ENCODE measurements at regions not wholly inside any gene's neighbourhood (a gene's known extent, or its start where the extent isn't known, plus 50 kb on each side); places are given as distances from the start of the nearest gene placed in this dataset.

DNA sequence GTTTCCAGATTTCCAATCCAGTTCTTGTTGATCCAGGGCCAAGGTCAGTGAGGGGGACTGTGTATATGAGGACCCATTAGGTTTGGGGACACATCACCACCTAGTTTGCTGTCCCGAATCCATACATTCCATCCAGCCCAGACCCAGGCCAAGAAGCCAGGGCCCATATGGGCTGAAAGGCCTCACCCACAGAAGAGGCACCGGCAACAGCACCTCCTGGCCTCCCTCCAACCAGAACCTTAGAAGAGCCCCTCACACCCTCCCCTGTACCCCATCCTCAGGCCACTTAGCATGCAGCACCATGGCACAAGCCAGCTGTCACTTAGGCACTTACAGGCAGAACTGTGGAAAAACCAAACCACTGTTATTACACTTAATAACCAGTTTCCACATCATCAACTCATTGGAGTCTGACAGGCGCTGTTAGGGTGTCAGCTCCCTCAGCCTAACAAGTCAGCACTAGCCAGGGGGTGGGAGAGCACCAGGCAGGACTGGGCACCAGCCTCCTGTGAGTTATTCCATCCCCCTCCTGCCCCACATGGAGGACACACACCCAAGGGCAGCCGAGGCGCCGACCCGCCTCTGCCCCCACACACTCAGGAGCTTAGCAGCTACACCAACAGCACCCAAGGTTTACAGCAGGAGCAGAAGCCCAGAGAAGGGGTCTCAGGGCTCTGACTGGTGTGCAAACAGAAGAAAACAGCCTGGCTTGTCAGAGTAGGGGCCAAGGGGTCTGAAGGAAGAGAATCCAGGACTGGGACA is 132.0 kb downstream of the BUD13 start:
- Mint-ChIP-seq H3K27me3 (peaks cover 1% of the 10 kb centered on the region), H3K27ac (peak overlapping the region in 1 of 3 donors; percentile 29), H3K4me1 (no peaks in the 10 kb centered on the region), H3K4me3 (no peak overlapping the region), H3K9me3 (peaks cover 0 to 3% (median 0%) of the 10 kb centered on the region in 3 donors), H3K36me3 (no peaks in the 10 kb centered on the region)

DNA sequence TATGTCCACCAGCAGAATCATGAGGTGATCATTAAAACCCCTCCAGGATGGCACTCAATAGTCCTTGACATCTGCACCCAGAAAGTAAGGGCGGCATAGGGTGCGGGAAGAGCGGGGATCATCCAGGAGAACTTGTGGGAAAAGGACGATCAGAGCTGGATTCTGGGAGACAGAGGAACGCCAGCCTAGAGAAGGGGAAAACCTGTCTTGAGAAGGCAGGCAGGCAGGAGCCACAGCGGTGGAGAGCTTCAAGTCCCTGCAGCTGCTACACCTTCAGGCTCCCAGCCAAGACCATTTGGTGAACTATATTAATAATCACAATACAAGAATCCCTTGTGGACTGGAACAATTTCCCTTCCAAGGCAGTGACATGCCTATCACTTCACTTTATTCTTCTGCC is 134.3 kb downstream of the BUD13 start:
- peaks cover 0 to 2% (median 0%) of the 10 kb centered on the region in 3 donors for H3K4me1 Mint-ChIP-seq
- H3K36me3 Mint-ChIP-seq: no peaks in the 10 kb centered on the region
- no peak overlapping the region for H3K4me3 Mint-ChIP-seq

DNA sequence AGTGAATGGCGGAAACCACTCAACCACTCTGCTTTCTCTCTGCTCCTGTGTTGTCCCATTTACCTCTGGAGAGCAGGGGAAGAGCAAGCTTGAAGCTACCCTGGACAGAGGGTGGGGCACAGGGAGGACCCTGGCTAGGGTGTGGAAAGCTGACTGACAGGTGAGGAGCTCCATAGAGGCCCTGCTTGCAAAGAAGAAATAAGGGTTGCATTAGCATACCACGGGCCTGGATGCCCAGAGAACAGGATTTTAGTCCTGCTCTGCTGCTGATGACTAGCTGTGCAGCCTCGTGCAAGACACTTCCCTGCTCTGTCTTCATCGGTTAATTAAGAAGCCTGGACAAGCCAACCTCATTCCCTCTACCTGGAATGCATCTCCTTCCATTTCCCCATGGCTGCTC is 135.0 kb downstream of the BUD13 start:
- no peak overlapping the region for H3K4me3 Mint-ChIP-seq
- H3K4me1 Mint-ChIP-seq: peaks cover 0 to 2% (median 0%) of the 10 kb centered on the region in 3 donors
- H3K27ac Mint-ChIP-seq: no peak overlapping the region
- no peaks in the 10 kb centered on the region for H3K9me3 Mint-ChIP-seq
- peaks cover 5% of the 10 kb centered on the region for H3K27me3 Mint-ChIP-seq
- H3K36me3 Mint-ChIP-seq: no peaks in the 10 kb centered on the region

More for the DNA sequence above, 134.3 kb downstream of the BUD13 start:
- Mint-ChIP-seq H3K27me3 (peaks cover 5% of the 10 kb centered on the region), H3K27ac (no peak overlapping the region), H3K9me3 (no peaks in the 10 kb centered on the region)

DNA sequence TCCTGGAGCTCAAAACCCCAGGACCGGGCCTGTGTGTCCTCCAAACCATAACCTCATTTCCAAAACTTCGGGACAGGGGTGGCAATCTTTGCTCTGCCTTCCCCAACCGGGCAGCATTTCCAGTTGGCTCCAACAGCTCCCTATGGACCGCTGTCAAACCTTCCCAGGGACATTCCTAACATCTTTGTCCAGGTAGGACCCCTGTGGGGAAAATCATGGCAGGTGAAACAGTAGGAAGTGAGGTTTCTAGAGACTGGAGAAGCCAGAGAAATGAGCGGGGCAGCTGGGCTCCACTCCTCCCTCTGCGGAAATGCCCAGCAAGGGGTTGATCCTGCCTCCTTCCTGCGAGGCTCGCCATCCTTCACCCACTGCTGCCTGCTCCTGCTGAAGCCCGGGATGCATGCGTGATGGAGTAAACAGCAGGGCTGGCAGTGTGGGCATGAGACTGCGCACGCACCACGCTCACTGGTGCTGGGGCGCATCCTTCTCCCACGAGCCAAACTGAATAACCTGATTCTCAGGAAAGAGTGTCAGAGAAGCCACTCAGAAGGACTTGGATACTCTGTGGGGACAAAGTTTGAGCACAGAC is 136.4 kb downstream of the BUD13 start:
- peaks cover 6% of the 10 kb centered on the region for H3K27me3 Mint-ChIP-seq
- H3K27ac Mint-ChIP-seq: no peak overlapping the region
- H3K4me1 Mint-ChIP-seq: peaks cover 0 to 2% (median 0%) of the 10 kb centered on the region in 3 donors
- H3K36me3 Mint-ChIP-seq: no peaks in the 10 kb centered on the region
- no peaks in the 10 kb centered on the region for H3K9me3 Mint-ChIP-seq
- no peak overlapping the region for H3K4me3 Mint-ChIP-seq

DNA sequence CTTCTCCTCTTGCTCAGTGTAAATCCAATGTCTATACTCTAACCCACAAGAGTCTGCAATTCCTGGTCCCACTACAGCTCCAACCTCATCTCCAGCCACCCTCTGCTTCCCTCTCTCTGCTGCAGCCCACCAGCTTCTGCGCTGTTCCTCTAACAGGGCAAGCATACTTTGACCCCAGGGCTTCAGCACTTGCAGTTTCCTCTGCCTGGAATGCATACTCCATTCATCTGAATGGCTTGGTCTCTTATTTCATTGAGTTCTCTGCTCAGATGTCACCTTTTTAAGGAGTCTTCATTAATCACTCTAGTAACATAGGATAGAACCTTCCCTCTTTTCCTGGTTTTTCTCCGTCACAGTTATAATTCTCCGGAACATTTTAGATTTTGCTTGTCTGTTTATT is 141.6 kb downstream of the BUD13 start:
- no peak overlapping the region for H3K4me3 Mint-ChIP-seq
- no peak overlapping the region for H3K27ac Mint-ChIP-seq
- peaks cover 0 to 2% (median 0%) of the 10 kb centered on the region in 3 donors for H3K4me1 Mint-ChIP-seq
- no peaks in the 10 kb centered on the region for H3K36me3 Mint-ChIP-seq
- H3K27me3 Mint-ChIP-seq: peaks cover 8% of the 10 kb centered on the region
- H3K9me3 Mint-ChIP-seq: peaks cover 0 to 11% (median 2%) of the 10 kb centered on the region in 3 donors

DNA sequence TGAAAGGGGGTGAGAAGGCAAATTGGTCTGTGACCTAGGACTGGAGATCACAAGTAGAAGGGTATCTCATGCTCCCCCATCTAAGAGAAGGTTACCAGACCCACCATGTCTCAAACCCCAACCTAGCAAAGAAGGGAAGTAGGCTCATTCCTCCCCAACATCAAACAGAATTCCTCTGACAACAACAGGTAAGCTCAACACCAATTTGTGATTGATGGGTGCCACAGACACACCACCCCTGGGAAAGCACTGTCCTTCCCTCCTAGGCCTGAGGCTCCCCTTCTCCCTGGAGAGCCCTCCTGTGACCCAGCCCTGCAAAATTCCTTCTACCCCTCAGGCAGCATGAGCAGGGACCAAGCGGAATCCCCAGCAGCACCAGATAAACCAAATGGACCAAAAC is 154.3 kb downstream of the BUD13 start:
- H3K27me3 Mint-ChIP-seq: peaks cover 13% of the 10 kb centered on the region
- H3K9me3 Mint-ChIP-seq: peaks cover 0 to 2% (median 2%) of the 10 kb centered on the region in 3 donors
- H3K27ac Mint-ChIP-seq: no peak overlapping the region
- no peak overlapping the region for H3K4me3 Mint-ChIP-seq
- peaks cover 0 to 2% (median 0%) of the 10 kb centered on the region in 3 donors for H3K4me1 Mint-ChIP-seq
- no peaks in the 10 kb centered on the region for H3K36me3 Mint-ChIP-seq

DNA sequence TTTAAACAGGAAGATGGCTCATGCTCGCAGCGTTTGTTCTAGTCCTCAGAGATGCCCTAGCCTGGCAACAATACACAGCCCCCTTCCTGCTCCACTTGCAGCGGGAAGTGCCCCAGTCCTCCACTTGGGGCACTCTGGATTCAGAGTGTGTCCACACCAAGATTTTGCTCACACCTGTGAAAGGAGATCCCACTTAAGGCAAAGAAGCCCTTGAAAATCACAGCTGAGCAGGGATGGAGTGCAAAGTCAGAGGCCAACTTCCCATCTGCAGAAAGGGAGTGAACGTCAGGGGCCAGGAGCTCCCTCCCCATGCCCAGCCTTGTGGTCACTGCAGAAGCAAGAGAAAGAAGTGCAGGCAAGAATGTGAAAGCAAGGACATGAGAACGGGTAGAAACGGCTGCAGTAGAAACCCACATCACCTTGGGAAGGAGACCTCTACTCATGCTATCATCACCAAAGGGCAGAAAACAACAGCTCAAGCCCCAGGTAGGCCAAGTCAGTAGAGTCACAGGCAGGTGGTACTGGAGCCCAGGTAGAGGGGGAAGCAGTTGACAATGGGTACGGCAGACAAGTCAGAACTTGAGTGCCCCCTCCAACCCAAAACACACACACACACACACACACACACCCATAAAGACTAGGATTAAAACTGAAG is 157.4 kb downstream of the BUD13 start:
- Mint-ChIP-seq H3K4me1 (peaks cover 0 to 2% (median 0%) of the 10 kb centered on the region in 3 donors), H3K36me3 (no peaks in the 10 kb centered on the region), H3K4me3 (peak overlapping the region in 1 of 4 donors; percentile 53), H3K27me3 (peaks cover 11% of the 10 kb centered on the region), H3K27ac (no peak overlapping the region), H3K9me3 (peaks cover 0 to 8% (median 5%) of the 10 kb centered on the region in 3 donors)

DNA sequence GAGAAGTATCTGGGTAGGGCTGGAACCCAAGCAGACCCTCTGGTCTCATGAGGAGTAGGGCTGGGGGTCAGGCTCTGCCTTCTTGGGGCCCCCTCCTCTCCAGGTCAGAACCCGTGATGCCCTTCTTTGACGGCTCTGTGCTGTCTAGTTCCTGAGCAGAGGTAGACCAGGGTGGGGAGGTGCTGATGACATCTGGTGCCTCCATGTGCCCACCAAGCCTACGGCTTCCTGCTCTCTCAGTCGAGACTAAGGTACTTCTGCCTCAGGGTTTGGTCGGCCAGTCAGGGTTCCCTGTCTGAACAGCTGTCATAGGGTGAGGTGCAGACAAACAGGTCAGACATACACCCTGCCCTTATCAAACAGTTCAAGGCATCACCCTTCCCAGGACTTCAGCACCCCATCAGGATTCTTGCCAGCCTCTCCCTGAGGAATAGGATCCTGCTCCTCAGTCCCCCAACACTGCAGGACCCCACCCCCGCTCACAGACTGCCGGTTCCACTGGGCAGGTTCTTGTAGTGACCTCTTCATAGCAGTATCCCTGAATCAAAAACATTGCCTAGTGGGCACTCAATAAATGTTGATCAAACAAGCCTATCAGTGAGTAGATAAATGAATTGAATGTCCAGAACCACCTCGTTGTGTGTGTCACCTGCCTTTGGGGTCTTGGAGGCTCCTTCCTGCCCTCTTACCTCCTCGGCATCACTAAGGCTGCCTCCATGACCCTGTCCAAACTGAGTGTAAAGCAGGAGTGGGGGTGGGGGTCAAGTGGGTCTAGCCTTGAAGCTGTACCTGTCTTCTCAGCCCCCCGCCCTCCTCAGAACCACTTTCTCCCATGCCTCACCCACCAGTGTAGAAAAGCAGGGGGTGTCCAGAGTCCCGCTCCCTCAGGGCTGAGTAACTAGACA is 158.2 kb downstream of the BUD13 start:
- Mint-ChIP-seq H3K36me3 (no peaks in the 10 kb centered on the region), H3K4me1 (peaks cover 0 to 2% (median 0%) of the 10 kb centered on the region in 3 donors), H3K27me3 (peaks cover 11% of the 10 kb centered on the region), H3K4me3 (peak overlapping the region in 1 of 4 donors; percentile 9), H3K9me3 (peaks cover 0 to 8% (median 5%) of the 10 kb centered on the region in 3 donors), H3K27ac (no peak overlapping the region)

DNA sequence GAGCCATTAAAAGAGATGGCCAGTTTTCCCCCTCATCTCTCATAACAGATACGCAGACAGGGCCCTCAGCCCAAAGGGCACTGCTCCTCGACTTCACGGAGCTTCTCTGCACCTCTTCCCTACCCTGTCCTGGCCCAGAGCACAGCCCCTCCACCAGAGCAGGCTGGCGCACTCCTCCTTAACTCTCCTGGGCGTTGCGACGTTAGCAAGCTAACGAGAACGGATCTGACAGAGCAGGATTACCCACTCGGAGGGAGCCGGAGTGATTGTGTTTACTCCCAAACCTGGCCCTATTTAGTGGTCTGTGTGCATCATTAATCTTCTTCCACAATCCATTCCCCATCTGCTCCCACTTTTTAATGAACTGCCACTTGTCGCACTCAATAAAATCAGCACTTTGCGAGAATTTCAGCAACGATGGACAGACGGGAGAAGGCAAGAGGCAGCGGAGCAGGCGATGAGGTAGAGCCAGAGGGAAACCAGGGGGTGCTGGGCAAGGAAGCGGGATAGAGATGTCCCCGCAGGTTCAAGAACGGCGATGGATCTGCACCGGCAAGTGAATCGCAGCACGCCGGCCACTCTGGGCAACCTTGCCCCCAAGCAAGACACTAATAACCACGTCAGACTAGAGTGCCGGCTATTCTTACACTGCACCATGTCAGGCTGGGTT is 159.4 kb downstream of the BUD13 start:
- peak overlapping the region in 1 of 3 donors; percentile 56 for H3K27ac Mint-ChIP-seq
- H3K36me3 Mint-ChIP-seq: no peaks in the 10 kb centered on the region
- peaks cover 0 to 2% (median 0%) of the 10 kb centered on the region in 3 donors for H3K4me1 Mint-ChIP-seq
- peak overlapping the region in 1 of 4 donors; percentile 53 for H3K4me3 Mint-ChIP-seq
- H3K9me3 Mint-ChIP-seq: peaks cover 0 to 8% (median 3%) of the 10 kb centered on the region in 3 donors
- H3K27me3 Mint-ChIP-seq: peaks cover 13% of the 10 kb centered on the region

DNA sequence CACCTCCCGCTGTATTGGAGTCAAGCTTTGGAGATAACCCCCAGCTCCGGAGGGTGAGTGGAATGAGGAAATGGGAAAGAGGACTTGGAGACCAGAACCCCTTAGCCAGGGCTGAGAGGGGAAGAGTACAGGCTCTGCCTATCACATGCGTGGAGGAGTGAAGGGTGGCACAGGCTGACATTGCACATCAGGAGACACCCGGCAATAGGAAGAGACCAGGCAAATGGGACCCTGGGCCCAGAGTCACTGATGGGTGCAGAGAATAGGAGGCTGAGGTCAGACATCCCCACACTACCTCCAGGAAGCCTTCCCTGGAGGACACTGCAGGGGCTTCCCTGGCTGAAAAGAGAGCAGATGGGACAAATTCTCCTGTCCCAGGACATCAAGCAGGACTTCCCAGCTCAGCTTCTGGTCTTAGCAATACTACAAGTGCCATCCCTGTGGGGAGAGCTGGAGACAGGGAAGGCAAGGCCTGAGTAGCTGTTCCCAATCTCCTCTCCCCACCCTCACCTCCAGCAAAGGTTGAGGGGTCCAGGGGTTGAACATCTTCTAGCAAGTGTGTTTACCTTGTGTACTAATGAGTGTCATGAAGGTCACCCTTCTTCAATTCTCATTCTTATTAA is 160.7 kb downstream of the BUD13 start:
- Mint-ChIP-seq H3K9me3 (peaks cover 0 to 8% (median 3%) of the 10 kb centered on the region in 3 donors), H3K4me1 (peaks cover 0 to 2% (median 0%) of the 10 kb centered on the region in 3 donors), H3K36me3 (no peaks in the 10 kb centered on the region), H3K4me3 (no peak overlapping the region), H3K27ac (no peak overlapping the region), H3K27me3 (peaks cover 21% of the 10 kb centered on the region)

DNA sequence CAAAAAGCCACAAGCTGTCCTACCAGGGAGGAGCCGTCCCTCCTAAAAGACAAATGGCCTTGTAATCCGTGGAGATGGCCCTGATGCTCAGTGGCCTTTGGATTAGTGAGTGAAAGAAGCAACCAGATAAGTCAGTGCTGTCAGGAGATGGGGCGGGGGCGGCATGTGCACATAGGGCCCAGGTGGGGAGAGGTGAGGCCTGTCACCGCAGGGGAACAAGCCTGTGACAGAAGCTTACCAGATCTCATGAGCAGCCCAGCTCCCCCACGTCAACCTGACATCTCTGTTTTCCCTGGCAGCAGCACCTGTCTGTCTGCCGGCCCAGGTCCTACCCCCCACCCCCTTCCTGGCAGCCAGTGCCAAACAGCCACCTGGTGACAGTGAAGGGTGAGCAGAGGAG is 162.6 kb downstream of the BUD13 start:
- H3K9me3 Mint-ChIP-seq: peaks cover 0 to 12% (median 3%) of the 10 kb centered on the region in 3 donors
- no peak overlapping the region for H3K4me3 Mint-ChIP-seq
- no peak overlapping the region for H3K27ac Mint-ChIP-seq
- H3K36me3 Mint-ChIP-seq: no peaks in the 10 kb centered on the region
- H3K4me1 Mint-ChIP-seq: no peaks in the 10 kb centered on the region
- peaks cover 21% of the 10 kb centered on the region for H3K27me3 Mint-ChIP-seq

DNA sequence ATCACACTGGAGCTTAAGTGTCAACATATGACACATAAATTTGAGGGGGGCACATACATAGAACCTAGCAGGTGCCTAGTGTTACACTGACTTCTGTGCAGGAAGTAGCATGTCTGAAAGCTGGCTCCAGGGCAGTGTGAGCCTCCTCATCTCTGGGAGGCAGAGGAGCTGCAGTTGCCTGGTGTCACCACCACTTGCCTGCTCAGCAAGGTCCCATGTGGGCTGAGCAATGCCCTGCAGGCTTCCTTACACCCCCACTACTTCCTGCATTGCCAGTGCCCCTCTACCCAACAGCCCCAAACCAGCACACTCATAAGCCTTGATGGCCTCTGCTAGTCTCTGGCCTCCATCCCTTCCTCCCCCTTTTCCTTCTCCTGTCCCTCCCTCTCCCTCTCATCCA is 165.8 kb downstream of the BUD13 start:
- Mint-ChIP-seq H3K36me3 (no peaks in the 10 kb centered on the region), H3K4me3 (no peak overlapping the region), H3K9me3 (peaks cover 0 to 12% (median 3%) of the 10 kb centered on the region in 3 donors), H3K27ac (no peak overlapping the region), H3K4me1 (peaks cover 0 to 1% (median 0%) of the 10 kb centered on the region in 3 donors), H3K27me3 (peaks cover 20% of the 10 kb centered on the region)

DNA sequence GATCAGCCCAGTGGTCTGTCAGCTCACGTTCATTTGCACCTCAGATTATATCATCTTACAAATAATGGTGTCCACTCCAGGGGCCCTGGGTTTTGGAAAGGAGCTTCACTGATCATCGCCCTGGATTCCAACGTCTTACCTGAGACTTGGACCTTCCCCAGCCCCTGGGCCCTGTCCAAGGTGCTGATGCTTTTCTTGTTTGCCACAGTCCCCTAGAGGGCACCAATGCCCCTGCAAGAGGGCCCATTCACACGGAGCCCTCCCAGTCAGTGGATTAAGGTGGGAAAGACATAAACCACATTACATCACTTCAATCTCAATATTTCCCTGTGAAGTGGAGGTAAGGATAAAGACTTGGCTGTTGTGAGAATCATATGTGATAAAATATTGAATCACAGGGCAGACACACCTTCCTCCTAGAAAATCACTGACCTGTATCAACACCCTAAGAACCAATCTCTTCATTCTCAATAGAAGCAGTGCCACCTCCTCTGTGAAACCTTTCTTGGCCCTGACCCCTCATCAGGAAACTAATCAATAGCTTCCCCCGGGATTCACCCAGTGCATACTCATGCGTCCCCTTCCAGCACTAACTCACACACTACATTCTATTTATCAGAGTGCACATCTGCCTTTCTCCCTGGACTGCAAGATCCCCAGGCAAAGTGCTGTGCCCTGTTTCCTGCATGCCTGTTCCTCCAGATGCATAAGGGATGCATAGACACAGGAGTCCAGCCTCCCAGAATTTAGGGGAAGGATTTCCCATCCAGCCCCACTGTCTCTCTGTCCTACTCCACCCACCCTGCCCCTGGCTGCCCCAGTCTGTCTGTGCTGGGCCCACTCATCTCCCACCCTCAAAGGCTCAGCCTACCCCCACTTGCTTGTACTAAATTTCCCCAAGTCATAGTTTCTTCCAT is 167.0 kb downstream of the BUD13 start:
- Mint-ChIP-seq H3K27ac (no peak overlapping the region), H3K4me1 (peaks cover 0 to 1% (median 0%) of the 10 kb centered on the region in 3 donors), H3K27me3 (peaks cover 19% of the 10 kb centered on the region), H3K4me3 (no peak overlapping the region), H3K36me3 (no peaks in the 10 kb centered on the region), H3K9me3 (peaks cover 0 to 6% (median 0%) of the 10 kb centered on the region in 3 donors)

All from IgD-negative memory B cell (primary cell).